ENCODE measurements at regions not wholly inside any gene's neighbourhood (a gene's known extent, or its start where the extent isn't known, plus 50 kb on each side); places are given as distances from the start of the nearest gene placed in this dataset.
"Not testable (repeated sequence)": the region's sequence is repeated elsewhere in the genome, so short reads cannot be mapped to it uniquely, and the experiment has no call there.

- peak; percentile 1 for DNase-seq (ENCODE audit: low read depth)
Observed at GRCh38 chr16:58815181-58815888, 81.2 kb upstream of the GOT2 start.

DNA sequence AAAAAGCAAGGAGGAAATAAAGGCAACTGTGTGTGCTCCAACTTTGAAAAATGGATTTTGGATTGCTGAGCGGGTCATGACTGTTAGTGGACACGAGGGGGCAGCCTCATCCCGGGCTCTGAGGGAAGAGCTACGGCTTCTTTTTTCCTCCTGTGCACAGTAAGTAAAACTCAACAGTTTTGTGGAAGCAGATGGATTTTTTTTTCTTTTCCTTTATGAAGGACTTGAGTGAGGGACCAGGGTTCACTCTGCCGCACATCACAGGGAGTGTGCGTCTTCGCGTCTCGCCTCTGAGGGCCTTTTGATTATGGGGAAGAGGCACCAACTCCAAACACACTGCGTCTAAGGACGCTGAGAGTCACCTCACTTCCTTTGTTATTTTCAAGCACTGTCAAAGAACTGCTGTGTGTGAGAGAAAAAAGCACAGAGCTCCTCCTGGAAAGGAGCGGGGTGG lies 80.3 kb upstream of the GOT2 start:
- peak; percentile 57 for DNase-seq (ENCODE audit: low read depth)

- DNase-seq (ENCODE audit: low read depth) = no peak
Observed at GRCh38 chr16:58809213-58809612, 75.1 kb upstream of the GOT2 start.

DNA sequence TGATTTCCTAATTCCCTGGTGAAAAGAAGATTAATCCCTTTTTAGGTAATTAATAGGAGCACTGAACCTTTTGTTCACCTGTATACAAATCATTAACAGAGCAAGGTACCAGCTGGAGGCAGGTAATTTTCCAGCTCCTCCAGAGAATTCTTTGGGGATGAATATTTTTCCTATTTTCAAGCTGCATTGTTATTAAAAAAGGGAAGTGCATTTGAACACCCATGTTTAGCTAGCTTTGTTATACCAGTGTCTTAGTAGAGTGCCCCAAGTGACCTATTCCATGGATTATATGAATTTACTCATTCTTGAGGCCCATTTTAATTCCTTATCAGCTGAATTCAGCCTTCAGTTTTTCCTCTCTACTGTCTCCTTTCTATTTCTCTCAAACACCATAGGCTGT lies 73.2 kb upstream of the GOT2 start:
- DNase-seq (ENCODE audit: low read depth) = no peak

GRCh38 chr16:58801838-58802237 lies 67.7 kb upstream of the GOT2 start:
- DNase-seq (ENCODE audit: low read depth) = no peak

GRCh38 chr16:58797137-58797801 lies 63.2 kb upstream of the GOT2 start:
- no peak for DNase-seq (ENCODE audit: low read depth)

DNA sequence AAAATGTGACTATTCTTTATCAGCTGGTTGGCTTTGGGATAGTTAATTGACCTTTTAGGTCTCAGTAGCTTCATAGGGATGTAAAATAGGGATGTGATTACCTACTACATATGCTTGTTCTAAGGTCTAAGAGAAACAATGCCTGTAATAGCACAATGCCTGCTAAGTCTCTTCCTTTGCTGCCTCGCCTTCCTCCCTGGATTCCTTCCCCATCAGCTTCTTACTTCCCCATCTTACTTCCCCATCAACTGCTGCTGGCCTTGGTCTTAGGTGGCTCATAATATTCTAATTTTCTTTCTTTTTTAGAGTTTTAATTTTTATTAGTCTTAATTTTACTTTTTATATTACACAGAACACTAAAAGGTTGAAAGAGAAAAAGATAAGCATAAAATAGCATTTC lies 59.2 kb upstream of the GOT2 start:
- DNase-seq (ENCODE audit: low read depth) = no peak

DNA sequence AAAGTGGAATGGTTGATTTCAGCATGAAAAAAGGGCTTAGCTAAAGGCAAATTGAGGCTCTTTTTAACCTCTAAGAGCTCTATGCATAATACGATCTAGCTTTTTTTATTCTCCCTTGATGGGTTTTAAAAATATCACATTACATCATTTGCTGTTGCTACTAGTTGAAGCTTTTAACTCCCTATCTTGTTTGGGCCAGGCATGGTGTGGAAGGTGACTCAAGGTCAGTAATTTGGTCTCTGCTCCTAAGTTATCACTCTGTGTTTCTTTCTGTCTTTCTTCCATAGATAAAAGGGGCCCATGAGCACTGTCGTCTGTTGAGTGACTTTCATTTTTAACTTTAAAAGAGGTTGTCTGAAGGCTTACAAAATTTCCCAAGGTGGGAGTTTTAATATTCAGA lies 58.1 kb upstream of the GOT2 start:
- no peak for DNase-seq (ENCODE audit: low read depth)

DNA sequence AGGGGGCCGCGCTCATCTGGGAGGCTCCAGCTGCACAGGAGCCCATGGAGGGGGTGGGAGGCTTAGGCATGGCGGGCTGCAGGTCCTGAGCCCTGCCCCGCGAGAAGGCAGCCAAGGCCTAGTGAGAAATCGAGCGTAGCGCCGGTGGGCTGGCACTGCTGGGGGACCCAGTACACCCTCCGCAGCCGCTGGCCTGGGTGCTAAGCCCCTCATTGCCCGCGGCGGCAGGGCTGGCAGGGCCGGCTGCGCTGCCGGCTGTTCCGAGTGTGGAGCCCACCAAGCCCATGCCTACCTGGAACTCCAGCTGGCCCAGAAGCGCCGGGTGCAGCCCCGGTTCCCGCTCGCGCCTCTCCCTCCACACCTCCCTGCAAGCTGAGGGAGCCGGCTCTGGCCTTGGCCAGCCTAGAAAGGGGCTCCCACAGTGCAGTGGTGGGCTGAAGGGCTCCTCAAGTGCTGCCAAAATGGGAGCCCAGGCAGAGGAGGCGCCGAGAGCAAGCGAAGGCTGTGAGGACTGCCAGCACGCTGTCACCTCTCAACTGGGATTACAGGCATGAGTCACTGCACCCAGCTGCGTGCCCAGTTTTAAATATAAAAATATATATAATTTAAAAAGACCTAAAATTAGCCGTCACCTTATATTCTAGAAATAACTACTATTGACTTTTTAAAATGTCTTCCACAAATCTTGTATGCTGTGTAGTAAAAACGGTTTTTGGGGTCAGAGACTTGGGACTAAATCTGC lies 56.9 kb upstream of the GOT2 start:
- DNase-seq (ENCODE audit: low read depth) = not testable (repeated sequence)

DNA sequence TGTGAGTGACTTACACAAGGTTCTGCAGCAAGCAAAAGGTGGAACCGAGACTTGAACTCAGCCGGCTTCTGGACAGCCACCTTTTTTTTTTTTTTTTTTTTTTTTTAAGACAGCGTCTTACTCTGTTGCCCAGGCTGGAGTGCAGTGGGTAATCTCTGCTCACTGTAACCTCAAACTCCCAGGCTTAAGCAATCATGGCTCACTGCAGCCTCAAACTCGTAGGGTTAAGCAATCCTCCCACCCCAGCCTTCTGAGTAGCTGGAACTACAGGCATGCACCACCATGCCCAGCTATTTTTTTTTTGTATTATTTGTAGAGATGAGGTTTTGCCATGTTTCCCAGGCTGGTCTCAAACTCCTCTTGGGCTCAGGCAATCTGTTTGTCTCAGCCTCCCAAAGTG lies 55.2 kb upstream of the GOT2 start:
- no peak for DNase-seq (ENCODE audit: low read depth)
